WTC11 (cell line): ENCODE measurements at regions not wholly inside any gene's neighbourhood (a gene's known extent, or its start where the extent isn't known, plus 50 kb on each side); places are given as distances from the start of the nearest gene placed in this dataset.

Source experiments
- ATAC-seq: fragments of 200-7000 bp; cut with Tn5 transposase; 2 replicates; pipeline ENCODE4 v1.10.0; 2021; ENCODE audit warnings: mild to moderate bottlenecking, moderate library complexity
- CTCF ChIA-PET: fragments of 300-600 bp; sonication (Branson Sonifier 250); formaldehyde crosslinking; loops from one replicate; lab custom pipeline; 2021; ENCODE audit warnings: antibody characterized with exemption; lab: Charles Lee
- POLR2A ChIA-PET: fragments of 350-600 bp; sonication (Branson Sonifier 250); formaldehyde crosslinking; loops from one replicate; lab custom pipeline; 2021; ENCODE audit warnings: antibody characterized with exemption; lab: Charles Lee
- DNase-seq: peaks from one replicate; pipeline ENCODE4 v3.0.0; 2021; ENCODE audit warnings: low spot score
- H3K27ac Mint-ChIP-seq: 2 replicates; pipeline ENCODE4 v1.8.0; 2021; ENCODE audit warnings: mixed read lengths
- H3K27me3 Mint-ChIP-seq: 2 replicates; pipeline ENCODE4 v1.8.0; 2021; ENCODE audit warnings: low read depth, mild to moderate bottlenecking, moderate library complexity, mixed read lengths
- H3K36me3 Mint-ChIP-seq: 2 replicates; pipeline ENCODE4 v1.8.0; 2021; ENCODE audit warnings: mixed read lengths
- H3K4me1 Mint-ChIP-seq: 2 replicates; pipeline ENCODE4 v1.8.0; 2022; ENCODE audit warnings: mixed read lengths
- H3K4me3 Mint-ChIP-seq: 2 replicates; pipeline ENCODE4 v1.8.0; 2021; ENCODE audit warnings: mild to moderate bottlenecking, moderate library complexity, mixed read lengths
- H3K9me3 Mint-ChIP-seq: 2 replicates; pipeline ENCODE4 v1.8.0; 2021; ENCODE audit warnings: mixed read lengths
- AFF4 ChIP-seq: sonication (generic); formaldehyde crosslinking; IDR thresholded peaks from 2 replicates; pipeline ENCODE4 v1.8.1; 2023; ENCODE audit warnings: mild to moderate bottlenecking, missing genetic modification reagents, borderline replicate concordance
- ATF6 ChIP-seq: sonication (generic); formaldehyde crosslinking; IDR thresholded peaks from 2 replicates; pipeline ENCODE4 v1.8.1; 2023; ENCODE audit warnings: mild to moderate bottlenecking, missing genetic modification reagents
- ELF4 ChIP-seq: sonication (generic); formaldehyde crosslinking; IDR thresholded peaks from 2 replicates; pipeline ENCODE4 v1.8.1; 2022; ENCODE audit warnings: low read depth, mild to moderate bottlenecking, moderate library complexity, missing genetic modification reagents
- FOXP1 ChIP-seq: sonication (generic); formaldehyde crosslinking; IDR thresholded peaks from 2 replicates; pipeline ENCODE4 v1.8.0; 2022; ENCODE audit warnings: missing genetic modification reagents, mild to moderate bottlenecking, moderate library complexity, borderline replicate concordance
- GRHL2 ChIP-seq: fragments of 250-450 bp; sonication (Bioruptor Pico); IDR thresholded peaks from 2 replicates; pipeline ENCODE4 v1.8.0; 2022; ENCODE audit warnings: mild to moderate bottlenecking, moderate library complexity; ENCODE audit not compliant: insufficient replicate concordance, severe bottlenecking
- GTF2I ChIP-seq: fragments of 250-450 bp; sonication (Bioruptor Pico); conservative IDR thresholded peaks from 2 replicates; pipeline ENCODE4 v1.4.0; 2021; ENCODE audit warnings: mild to moderate bottlenecking
- HMGA2 ChIP-seq: fragments of 250-450 bp; sonication (Bioruptor Pico); IDR thresholded peaks from 2 replicates; pipeline ENCODE4 v1.4.0; 2021; ENCODE audit warnings: mild to moderate bottlenecking, moderate library complexity
- IRF1 ChIP-seq: sonication (generic); formaldehyde crosslinking; IDR thresholded peaks from 2 replicates; pipeline ENCODE4 v1.8.0; 2023; ENCODE audit warnings: missing genetic modification reagents
- JUN ChIP-seq: sonication (generic); formaldehyde crosslinking; IDR thresholded peaks from 2 replicates; pipeline ENCODE4 v1.8.0; 2023; ENCODE audit warnings: mild to moderate bottlenecking, missing genetic modification reagents
- MLX ChIP-seq: sonication (generic); formaldehyde crosslinking; IDR thresholded peaks from 2 replicates; pipeline ENCODE4 v1.8.1; 2023; ENCODE audit warnings: mild to moderate bottlenecking, missing genetic modification reagents, moderate library complexity
- MXD4 ChIP-seq: fragments of 250-450 bp; sonication (Bioruptor Pico); IDR thresholded peaks from 2 replicates; pipeline ENCODE4 v1.8.0; 2021; ENCODE audit warnings: mild to moderate bottlenecking, moderate library complexity, borderline replicate concordance
- MYBL2 ChIP-seq: sonication (generic); formaldehyde crosslinking; IDR thresholded peaks from 2 replicates; pipeline ENCODE4 v1.8.1; 2023; ENCODE audit warnings: mild to moderate bottlenecking, moderate library complexity, missing genetic modification reagents
- NFATC4 ChIP-seq: fragments of 250-450 bp; sonication (Bioruptor Pico); IDR thresholded peaks from 2 replicates; pipeline ENCODE4 v1.9.0; 2021; ENCODE audit warnings: mild to moderate bottlenecking
- NR1H2 ChIP-seq: sonication (generic); formaldehyde crosslinking; IDR thresholded peaks from 2 replicates; pipeline ENCODE4 v1.9.0; 2021; ENCODE audit warnings: mild to moderate bottlenecking, moderate library complexity, missing genetic modification reagents
- PRDM15 ChIP-seq: sonication (generic); formaldehyde crosslinking; IDR thresholded peaks from 2 replicates; pipeline ENCODE4 v1.8.0; 2022; ENCODE audit warnings: missing genetic modification reagents
- TCF7 ChIP-seq: sonication (generic); formaldehyde crosslinking; IDR thresholded peaks from 2 replicates; pipeline ENCODE4 v1.8.0; 2022; ENCODE audit warnings: mild to moderate bottlenecking, low read depth, missing genetic modification reagents, moderate library complexity
- ZMAT4 ChIP-seq: fragments of 250-450 bp; sonication (Bioruptor Pico); IDR thresholded peaks from 2 replicates; pipeline ENCODE4 v1.9.0; 2021; ENCODE audit warnings: mild to moderate bottlenecking
- ZNF121 ChIP-seq: sonication (generic); formaldehyde crosslinking; IDR thresholded peaks from 2 replicates; pipeline ENCODE4 v1.8.0; 2023; ENCODE audit warnings: missing genetic modification reagents
- ZNF219 ChIP-seq: sonication (generic); formaldehyde crosslinking; IDR thresholded peaks from 2 replicates; pipeline ENCODE4 v1.8.0; 2023; ENCODE audit warnings: missing genetic modification reagents, mild to moderate bottlenecking, borderline replicate concordance
- ZNF317 ChIP-seq: sonication (generic); formaldehyde crosslinking; IDR thresholded peaks from 2 replicates; pipeline ENCODE4 v1.8.1; 2023; ENCODE audit warnings: low read depth, mild to moderate bottlenecking, moderate library complexity, missing genetic modification reagents, borderline replicate concordance

GRCh38 chr10:132130286-132131265, 56.2 kb upstream of the DPYSL4 start:
- no peak for DNase-seq
- H3K27ac Mint-ChIP-seq: no peak overlapping the region
- H3K36me3 Mint-ChIP-seq: no peaks in the 10 kb centered on the region
- H3K4me1 Mint-ChIP-seq: peaks cover 5% of the 10 kb centered on the region; the same call in 1 of the 2 replicates
- H3K27me3 Mint-ChIP-seq: no peaks in the 10 kb centered on the region
- ChIA-PET POLR2A (no interaction called here), CTCF (interaction anchor here (0.6 to 2.2 kb wide), 3 partner anchors 9 to 947 kb away, joined by 3 to 8 read pairs (median 3); no protein-coding TSS in a partner anchor)
- no peaks in the 10 kb centered on the region for H3K9me3 Mint-ChIP-seq
- ATAC-seq: no peak
- no peak overlapping the region for H3K4me3 Mint-ChIP-seq
- TF ChIP-seq JUN (no peak), AFF4 (CRISPR knock-in tag) (no peak), FOXP1 (CRISPR knock-in tag) (no peak), PRDM15 (CRISPR knock-in tag) (no peak), NR1H2 (CRISPR knock-in tag) (no peak), MLX (CRISPR knock-in tag) (no peak), NFATC4 (no peak), ZNF219 (no peak)

- Mint-ChIP-seq H3K36me3 (no peaks in the 10 kb centered on the region), H3K4me3 (no peak overlapping the region), H3K9me3 (no peaks in the 10 kb centered on the region), H3K4me1 (peaks cover 5% of the 10 kb centered on the region; the same call in 1 of the 2 replicates), H3K27me3 (no peaks in the 10 kb centered on the region), H3K27ac (no peak overlapping the region)
- POLR2A ChIA-PET: no interaction called here
- DNase-seq (no peak), ATAC-seq (no peak)
- CTCF ChIA-PET: interaction anchor here (0.6 kb wide), 1 partner anchor 946 kb away, joined by 3 read pairs; no protein-coding TSS in a partner anchor
- TF ChIP-seq GTF2I (no peak), ELF4 (CRISPR knock-in tag) (no peak), TCF7 (CRISPR knock-in tag) (no peak), MYBL2 (CRISPR knock-in tag) (no peak), ZNF121 (CRISPR knock-in tag) (no peak), MXD4 (no peak), ZNF317 (no peak), ATF6 (CRISPR knock-in tag) (no peak), HMGA2 (no peak), ZMAT4 (CRISPR knock-in tag) (no peak), GRHL2 (no peak), IRF1 (CRISPR knock-in tag) (no peak)
Observed at GRCh38 chr10:132131581-132132420, 54.9 kb upstream of the DPYSL4 start.
